GM12864 (cell line): ENCODE measurements at regions not wholly inside any gene's neighbourhood (a gene's known extent, or its start where the extent isn't known, plus 50 kb on each side); places are given as distances from the start of the nearest gene placed in this dataset.

ENCODE experiments used
- DNase-seq: peaks from one replicate; pipeline ENCODE4 v3.0.0-alpha.2; 2011; ENCODE audit warnings: low read depth
- H3K4me3 ChIP-seq: 2 replicates; pipeline ENCODE4 v1.5.1; 2011; ENCODE audit warnings: mild to moderate bottlenecking, low read depth, low read length, control low read depth
- CTCF ChIP-seq: IDR thresholded peaks from 2 replicates; pipeline ENCODE4 v1.5.1; 2011; ENCODE audit warnings: low read depth, mild to moderate bottlenecking, moderate library complexity, low read length, control low read depth, inconsistent platforms; ENCODE audit errors: missing control alignments

- no peak for TF ChIP-seq CTCF
- no peak overlapping the region for H3K4me3 ChIP-seq
- DNase-seq = no peak
Measured at GRCh38 chr21:24829397-24829796, 777.9 kb downstream of the MRPL39 start.

GRCh38 chr21:24826822-24827221, 780.5 kb downstream of the MRPL39 start:
- DNase-seq = no peak
- H3K4me3 ChIP-seq = no peak overlapping the region
- TF ChIP-seq CTCF = no peak

- no peak for DNase-seq
- no peak overlapping the region for H3K4me3 ChIP-seq
- no peak for TF ChIP-seq CTCF
Measured at GRCh38 chr21:24825348-24825747, 781.9 kb downstream of the MRPL39 start.

- no peak for TF ChIP-seq CTCF
- DNase-seq = no peak
- H3K4me3 ChIP-seq = no peak overlapping the region
Measured at GRCh38 chr21:24824209-24824608, 783.1 kb downstream of the MRPL39 start.

GRCh38 chr21:24823247-24823646, 784.0 kb downstream of the MRPL39 start:
- H3K4me3 ChIP-seq = no peak overlapping the region
- no peak for TF ChIP-seq CTCF
- no peak for DNase-seq

- TF ChIP-seq CTCF = no peak
- no peak overlapping the region for H3K4me3 ChIP-seq
- DNase-seq = no peak
Measured at GRCh38 chr21:24785033-24785432, 822.2 kb downstream of the MRPL39 start.

GRCh38 chr21:24781146-24781545, 826.1 kb downstream of the MRPL39 start:
- H3K4me3 ChIP-seq = no peak overlapping the region
- TF ChIP-seq CTCF = no peak
- DNase-seq = no peak
